H9 (cell line): ENCODE measurements at regions not wholly inside any gene's neighbourhood (a gene's known extent, or its start where the extent isn't known, plus 50 kb on each side); places are given as distances from the start of the nearest gene placed in this dataset.

Experiments
- DNase-seq: peaks from one replicate; pipeline ENCODE4 v3.0.0-alpha.2; 2017
- H2AFZ ChIP-seq: one replicate; pipeline ENCODE4 v1.6.1; 2013; ENCODE audit warnings: mild to moderate bottlenecking, low read length, control low read depth, moderate library complexity
- H2AK5ac ChIP-seq: 2 replicates; pipeline ENCODE4 v1.6.1; 2013; ENCODE audit warnings: low read length, control low read depth, mixed read lengths; ENCODE audit not compliant: insufficient read length
- H2BK120ac ChIP-seq: one replicate; pipeline ENCODE4 v1.6.1; 2013; ENCODE audit warnings: low read depth, mild to moderate bottlenecking, low read length, control low read depth, inconsistent platforms; ENCODE audit not compliant: poor library complexity, severe bottlenecking
- H2BK12ac ChIP-seq: 2 replicates; pipeline ENCODE4 v1.6.1; 2013; ENCODE audit warnings: low read length, control low read depth, mixed read lengths, low read depth; ENCODE audit not compliant: insufficient read length
- H2BK15ac ChIP-seq: 2 replicates; pipeline ENCODE4 v1.6.1; 2013; ENCODE audit warnings: low read depth, low read length, control low read depth
- H2BK20ac ChIP-seq: one replicate; pipeline ENCODE4 v1.6.1; 2013; ENCODE audit warnings: low read depth, mild to moderate bottlenecking, low read length, control low read depth, inconsistent platforms; ENCODE audit not compliant: poor library complexity, severe bottlenecking
- H2BK5ac ChIP-seq: 2 replicates; pipeline ENCODE4 v1.6.1; 2013; ENCODE audit warnings: low read length, control low read depth, mixed read lengths; ENCODE audit not compliant: insufficient read length
- H3K14ac ChIP-seq: 2 replicates; pipeline ENCODE4 v1.6.1; 2013; ENCODE audit warnings: low read length, control low read depth; ENCODE audit not compliant: insufficient read depth
- H3K18ac ChIP-seq: 2 replicates; pipeline ENCODE4 v1.6.1; 2013; ENCODE audit warnings: low read depth, mild to moderate bottlenecking, mixed read lengths, low read length, control low read depth; ENCODE audit not compliant: insufficient read length
- H3K23ac ChIP-seq: 2 replicates; pipeline ENCODE4 v1.6.1; 2013; ENCODE audit warnings: low read length, control low read depth, mixed read lengths, low read depth; ENCODE audit not compliant: insufficient read length
- H3K23me2 ChIP-seq: 2 replicates; pipeline ENCODE4 v1.6.1; 2013; ENCODE audit warnings: low read depth, mild to moderate bottlenecking, mixed read lengths, low read length, control low read depth; ENCODE audit not compliant: insufficient read length, poor library complexity, severe bottlenecking
- H3K27ac ChIP-seq: 2 replicates; pipeline ENCODE4 v1.5.1; 2013; ENCODE audit warnings: low read length, control low read depth, mixed read lengths, low read depth; ENCODE audit not compliant: insufficient read length
- H3K27me3 ChIP-seq: 2 replicates; pipeline ENCODE4 v1.6.1; 2013; ENCODE audit warnings: low read length, control low read depth, inconsistent platforms; ENCODE audit not compliant: insufficient read depth
- H3K4ac ChIP-seq: 2 replicates; pipeline ENCODE4 v1.6.1; 2013; ENCODE audit warnings: low read depth, mild to moderate bottlenecking, control low read depth, inconsistent platforms, low read length, moderate library complexity
- H3K4me1 ChIP-seq: 2 replicates; pipeline ENCODE4 v1.6.1; 2013; ENCODE audit warnings: low read length, control low read depth, inconsistent platforms; ENCODE audit not compliant: insufficient read depth
- H3K4me2 ChIP-seq: 2 replicates; pipeline ENCODE4 v1.6.1; 2013; ENCODE audit warnings: low read length, control low read depth, mixed read lengths; ENCODE audit not compliant: insufficient read length, insufficient read depth
- H3K56ac ChIP-seq: 2 replicates; pipeline ENCODE4 v1.6.1; 2013; ENCODE audit warnings: low read depth, mild to moderate bottlenecking, mixed read lengths, low read length, control low read depth; ENCODE audit not compliant: insufficient read length
- H3K79me1 ChIP-seq: 2 replicates; pipeline ENCODE4 v1.6.1; 2013; ENCODE audit warnings: low read depth, mild to moderate bottlenecking, moderate library complexity, low read length, control low read depth, inconsistent platforms; ENCODE audit not compliant: insufficient read depth, poor library complexity, severe bottlenecking
- H3K79me2 ChIP-seq: 2 replicates; pipeline ENCODE4 v1.6.1; 2013; ENCODE audit warnings: low read length, control low read depth, inconsistent platforms; ENCODE audit not compliant: insufficient read depth
- H3K9ac ChIP-seq: 2 replicates; pipeline ENCODE4 v1.6.1; 2013; ENCODE audit warnings: low read length, control low read depth, mixed read lengths; ENCODE audit not compliant: insufficient read length; ENCODE audit errors: extremely low read depth
- H3K9me3 ChIP-seq: one replicate; pipeline ENCODE4 v1.6.1; 2013; ENCODE audit warnings: low read depth, low read length, inconsistent platforms; ENCODE audit not compliant: control insufficient read depth
- H3T11ph ChIP-seq: one replicate; pipeline ENCODE4 v1.6.1; 2013; ENCODE audit warnings: mild to moderate bottlenecking, low read length, control low read depth, inconsistent platforms
- H4K20me1 ChIP-seq: one replicate; pipeline ENCODE4 v1.6.1; 2013; ENCODE audit not compliant: control insufficient read depth, insufficient read length, insufficient read depth
- H4K5ac ChIP-seq: 2 replicates; pipeline ENCODE4 v1.6.1; 2013; ENCODE audit warnings: low read depth, mild to moderate bottlenecking, mixed read lengths, low read length, control low read depth; ENCODE audit not compliant: insufficient read length
- H4K8ac ChIP-seq: replicated peaks from 2 replicates; pipeline ENCODE4 v1.6.1; 2013; ENCODE audit warnings: low read length, control low read depth, mixed read lengths, low read depth; ENCODE audit not compliant: insufficient read length
- H4K91ac ChIP-seq: 2 replicates; pipeline ENCODE4 v1.6.1; 2013; ENCODE audit warnings: low read depth, mild to moderate bottlenecking, moderate library complexity, mixed read lengths, low read length, control low read depth; ENCODE audit not compliant: insufficient read length
- H3K27ac Mint-ChIP-seq, 3 experiments: 2 replicates in 2 of 3; 3 replicates in 1 of 3; pipeline ENCODE4 v1.8.0; 2020 to 2021; ENCODE audit warnings: mixed read lengths in 3 of 3, mild to moderate bottlenecking in 1 of 3, moderate library complexity in 1 of 3
- H3K27me3 Mint-ChIP-seq: 2 replicates; pipeline ENCODE4 v1.8.0; 2021; ENCODE audit warnings: low read depth, mild to moderate bottlenecking, moderate library complexity, mixed read lengths
- H3K36me3 Mint-ChIP-seq, 3 experiments: 2 replicates in 2 of 3; 3 replicates in 1 of 3; pipeline ENCODE4 v1.8.0; 2020 to 2021; ENCODE audit warnings: low read depth in 3 of 3, mixed read lengths in 3 of 3; ENCODE audit not compliant: insufficient read depth in 1 of 3
- H3K4me1 Mint-ChIP-seq, 2 experiments: 2 replicates each; pipeline ENCODE4 v1.8.0; 2020; ENCODE audit warnings: mixed read lengths in 2 of 2
- H3K4me3 Mint-ChIP-seq, 2 experiments: 2 replicates in 1 of 2; 3 replicates in 1 of 2; pipeline ENCODE4 v1.8.0; 2020 to 2021; ENCODE audit warnings: mild to moderate bottlenecking in 2 of 2, mixed read lengths in 2 of 2, moderate library complexity in 1 of 2
- H3K9me3 Mint-ChIP-seq, 2 experiments: 2 replicates in 1 of 2; 3 replicates in 1 of 2; pipeline ENCODE4 v1.8.0; 2020; ENCODE audit warnings: mild to moderate bottlenecking in 2 of 2, mixed read lengths in 2 of 2, moderate library complexity in 1 of 2
- CTCF ChIP-seq: fragments of 200-600 bp; sonication (generic); conservative IDR thresholded peaks from 3 replicates; pipeline ENCODE4 v1.8.0; 2021; ENCODE audit warnings: antibody characterized with exemption, mild to moderate bottlenecking
- WGBS: extraction: QIAGEN DNeasy Blood & Tissue Kit; methylation state at CpG from one replicate; pipeline ENCODE4 v1.1.7; 2013; ENCODE audit warnings: missing lambda C conversion rate, low lambda C conversion rate, mixed read lengths; ENCODE audit not compliant: insufficient read length; ENCODE audit errors: extremely low coverage; 5-methylcytosine and 5-hydroxymethylcytosine counted together

DNA sequence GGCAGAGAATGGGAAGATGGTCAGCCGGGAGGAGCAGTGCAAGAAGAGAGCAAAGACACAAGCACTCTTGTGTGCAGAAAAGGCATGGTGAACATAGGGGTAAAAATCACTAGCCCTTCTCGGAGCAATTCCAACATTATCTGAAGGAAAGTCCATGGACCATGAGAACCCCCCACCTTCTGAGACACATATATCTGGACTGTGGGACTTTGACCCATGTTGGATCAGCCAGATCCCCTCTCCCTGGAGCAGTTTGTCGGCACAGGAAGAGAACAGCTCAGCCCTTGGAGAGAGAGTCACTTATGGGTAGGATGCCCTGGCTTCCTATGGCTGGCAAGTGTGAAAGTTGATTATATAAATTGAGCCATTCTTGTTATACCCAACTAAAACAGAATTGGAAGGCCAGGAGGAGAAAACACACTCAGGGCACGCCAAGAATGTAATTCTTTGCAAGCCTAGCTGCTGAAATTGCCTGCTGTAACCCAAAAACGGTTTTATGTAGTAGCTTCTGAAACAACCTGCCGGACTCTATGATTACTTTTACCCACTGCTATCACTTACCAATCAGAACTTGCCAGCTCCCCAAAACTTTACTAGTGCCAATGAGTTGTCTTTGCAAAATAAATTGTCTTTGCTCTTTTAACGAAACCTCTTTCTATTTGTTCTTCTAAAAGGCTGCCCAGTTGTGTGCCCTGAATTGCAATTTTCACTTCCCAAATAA lies 62.8 kb upstream of the ZNF599 start:
- DNase-seq, result no peak
- Histone ChIP-seq H3K79me2 (no peaks in the 10 kb centered on the region), H3K23ac (no peak overlapping the region), H2AK5ac (no peak overlapping the region), H2BK5ac (no peak overlapping the region), H3K18ac (no peak overlapping the region), H3K9ac (no peak overlapping the region), H4K20me1 (no peaks in the 10 kb centered on the region), H3K14ac (no peak overlapping the region), H4K5ac (no peak overlapping the region), H2BK120ac (no peak overlapping the region), H2BK12ac (no peak overlapping the region), H3K4me2 (no peak overlapping the region), H3K27ac (no peak overlapping the region), H3K27me3 (no peaks in the 10 kb centered on the region), H2AFZ (no peak overlapping the region), H4K8ac (no peak overlapping the region), H3T11ph (no peak overlapping the region), H3K56ac (no peak overlapping the region), H4K91ac (no peak overlapping the region), H3K9me3 (no peaks in the 10 kb centered on the region), H3K79me1 (no peaks in the 10 kb centered on the region), H3K4ac (no peak overlapping the region), H2BK15ac (no peak overlapping the region), H3K23me2 (peaks cover 5% of the 10 kb centered on the region), H3K4me1 (no peaks in the 10 kb centered on the region), H2BK20ac (no peak overlapping the region)
- TF ChIP-seq CTCF, result no peak
- WGBS, result no CpG with 5 or more reads among the region's 7 CpGs
- peaks cover 44% of the 10 kb centered on the region for H3K27me3 Mint-ChIP-seq
- H3K27ac Mint-ChIP-seq, result no peak overlapping the region
- H3K36me3 Mint-ChIP-seq, result no peaks in the 10 kb centered on the region
- H3K9me3 Mint-ChIP-seq, result peaks cover 0 to 6% of the 10 kb centered on the region in 2 experiments; a peak in 1 of 5 replicates
- peaks cover 11% of the 10 kb centered on the region in 2 experiments for H3K4me1 Mint-ChIP-seq
- no peak overlapping the region for H3K4me3 Mint-ChIP-seq
